Loucy (cell line): ENCODE measurements at regions not wholly inside any gene's neighbourhood (a gene's known extent, or its start where the extent isn't known, plus 50 kb on each side); places are given as distances from the start of the nearest gene placed in this dataset.

Experiments used
- EZH2phosphoT487 ChIP-seq: fragments of 200-600 bp; IDR thresholded peaks from 2 replicates; pipeline ENCODE4 v1.6.1; 2018; ENCODE audit warnings: antibody characterized with exemption, mild to moderate bottlenecking, moderate library complexity, borderline replicate concordance
- TF ChIP-seq, protein P1 (sequence below): fragments of 200-600 bp; sonication (generic); conservative IDR thresholded peaks from 2 replicates; pipeline ENCODE4 v1.5.1; 2014; ENCODE audit warnings: mild to moderate bottlenecking, antibody characterized with exemption, low read length

DNA sequence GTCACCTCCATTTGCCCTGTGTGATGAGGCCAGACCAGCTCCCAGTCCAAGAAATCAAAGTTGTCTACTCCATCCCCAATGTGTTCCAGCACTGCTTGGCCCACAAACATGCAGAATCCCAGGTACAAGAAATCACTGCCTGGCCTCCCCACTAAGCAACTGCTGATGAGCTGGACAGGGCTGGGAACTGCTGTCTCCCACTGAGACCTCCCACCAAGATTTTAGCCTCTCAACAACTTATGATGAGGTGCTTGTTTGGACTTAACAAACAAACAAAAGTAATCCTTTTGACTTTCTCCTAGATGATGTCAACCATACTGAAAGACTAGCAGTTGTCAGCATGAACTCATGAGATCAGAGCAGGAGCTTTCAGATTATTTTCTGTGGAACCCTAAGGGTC is 260.1 kb upstream of the UBE2E2 start:
- TF ChIP-seq, protein P1, sequence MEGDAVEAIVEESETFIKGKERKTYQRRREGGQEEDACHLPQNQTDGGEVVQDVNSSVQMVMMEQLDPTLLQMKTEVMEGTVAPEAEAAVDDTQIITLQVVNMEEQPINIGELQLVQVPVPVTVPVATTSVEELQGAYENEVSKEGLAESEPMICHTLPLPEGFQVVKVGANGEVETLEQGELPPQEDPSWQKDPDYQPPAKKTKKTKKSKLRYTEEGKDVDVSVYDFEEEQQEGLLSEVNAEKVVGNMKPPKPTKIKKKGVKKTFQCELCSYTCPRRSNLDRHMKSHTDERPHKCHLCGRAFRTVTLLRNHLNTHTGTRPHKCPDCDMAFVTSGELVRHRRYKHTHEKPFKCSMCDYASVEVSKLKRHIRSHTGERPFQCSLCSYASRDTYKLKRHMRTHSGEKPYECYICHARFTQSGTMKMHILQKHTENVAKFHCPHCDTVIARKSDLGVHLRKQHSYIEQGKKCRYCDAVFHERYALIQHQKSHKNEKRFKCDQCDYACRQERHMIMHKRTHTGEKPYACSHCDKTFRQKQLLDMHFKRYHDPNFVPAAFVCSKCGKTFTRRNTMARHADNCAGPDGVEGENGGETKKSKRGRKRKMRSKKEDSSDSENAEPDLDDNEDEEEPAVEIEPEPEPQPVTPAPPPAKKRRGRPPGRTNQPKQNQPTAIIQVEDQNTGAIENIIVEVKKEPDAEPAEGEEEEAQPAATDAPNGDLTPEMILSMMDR: no peak
- TF ChIP-seq EZH2phosphoT487: no peak
